HG03439 (cell line): ENCODE measurements at regions not wholly inside any gene's neighbourhood (a gene's known extent, or its start where the extent isn't known, plus 50 kb on each side); places are given as distances from the start of the nearest gene placed in this dataset.

Experiments
- ATAC-seq: cut with Tn5 transposase; IDR thresholded peaks from one replicate; pipeline ENCODE4 v1.9.1; 2021; ENCODE audit warnings: mild to moderate bottlenecking, moderate library complexity; ENCODE audit not compliant: unreplicated experiment

- ATAC-seq = no peak
Measured at GRCh38 chr10:43963379-43963778, 314.7 kb upstream of the ZNF32 start.

DNA sequence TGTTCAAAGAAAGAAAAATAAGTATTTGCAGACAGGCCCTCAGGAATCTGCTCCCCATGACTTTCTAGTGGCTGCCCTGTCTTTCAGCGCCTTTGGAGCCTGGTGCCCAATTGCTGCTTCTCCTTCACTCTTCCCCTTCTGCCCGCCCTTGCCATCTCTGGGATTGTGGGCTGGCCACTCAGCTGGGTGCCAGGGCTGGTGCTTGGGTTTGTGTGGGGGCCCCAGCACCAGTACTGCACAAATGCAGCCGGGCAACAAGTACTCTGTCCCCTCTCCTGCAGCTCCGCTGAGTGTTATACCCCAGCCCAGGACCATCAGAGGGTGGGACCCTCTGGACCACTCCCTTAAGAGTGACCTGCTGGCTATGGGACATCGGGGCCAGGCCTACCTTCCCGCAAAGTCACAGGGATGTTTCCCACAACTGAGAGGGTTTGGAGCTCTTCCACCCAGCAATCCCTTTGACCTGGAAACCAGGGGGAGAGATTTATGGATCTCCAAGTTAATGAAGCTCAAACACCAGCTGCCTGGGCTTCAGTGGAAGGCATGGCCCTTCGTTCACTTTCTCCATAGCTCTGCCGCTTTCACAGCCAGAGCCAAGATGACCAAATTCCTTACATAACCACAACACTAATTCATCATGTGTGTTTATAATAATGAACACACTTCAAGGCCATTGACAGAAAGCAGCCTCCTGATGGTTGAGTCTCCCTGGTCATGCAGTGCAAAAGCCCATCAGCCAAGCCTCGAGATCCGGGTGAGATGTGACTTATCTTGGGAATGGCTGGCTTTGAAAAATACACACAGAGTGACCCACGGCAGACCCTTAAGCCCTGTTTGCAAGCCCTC, 313.9 kb upstream of the ZNF32 start:
- no peak for ATAC-seq

GRCh38 chr10:43961523-43962345, 313.1 kb upstream of the ZNF32 start:
- no peak for ATAC-seq

- ATAC-seq = no peak
Measured at GRCh38 chr10:43960981-43961380, 312.3 kb upstream of the ZNF32 start.

DNA sequence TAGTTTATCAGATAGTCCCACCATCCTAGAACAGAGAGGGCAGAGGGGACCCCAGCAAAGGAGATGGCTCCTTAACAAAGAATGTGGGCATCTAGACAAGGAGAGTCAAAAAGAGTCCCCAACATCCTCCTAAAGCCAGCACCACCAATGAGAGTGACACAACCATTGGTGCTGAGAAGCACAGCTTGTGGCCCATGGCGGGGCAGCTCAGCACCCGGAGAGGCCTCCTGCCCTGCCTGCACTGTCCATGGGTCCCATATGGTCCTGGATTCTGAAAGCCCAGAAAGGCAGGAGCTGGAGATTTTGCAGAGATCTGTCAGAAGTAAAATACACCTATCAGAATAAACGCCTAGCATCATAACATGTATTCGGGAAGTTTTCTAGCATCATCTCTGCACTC, 311.8 kb upstream of the ZNF32 start:
- no peak for ATAC-seq

DNA sequence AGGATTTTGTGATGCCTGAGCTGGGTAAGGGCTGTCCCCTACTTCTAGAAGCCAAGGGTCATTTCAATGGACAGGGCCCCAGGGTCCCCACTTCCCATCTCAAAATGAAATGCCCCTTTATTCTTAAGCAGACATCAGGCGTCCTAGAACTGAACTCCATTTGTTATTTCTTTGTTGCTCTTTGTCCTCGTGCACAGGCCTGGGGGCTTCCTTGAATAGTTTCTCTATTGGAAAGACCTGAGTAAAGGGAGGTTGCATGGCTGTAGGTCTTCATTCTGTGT, 311.4 kb upstream of the ZNF32 start:
- no peak for ATAC-seq

- ATAC-seq = no peak
Measured at GRCh38 chr10:43959364-43960134, 310.9 kb upstream of the ZNF32 start.

- ATAC-seq = no peak
Measured at GRCh38 chr10:43958964-43959363, 310.3 kb upstream of the ZNF32 start.

DNA sequence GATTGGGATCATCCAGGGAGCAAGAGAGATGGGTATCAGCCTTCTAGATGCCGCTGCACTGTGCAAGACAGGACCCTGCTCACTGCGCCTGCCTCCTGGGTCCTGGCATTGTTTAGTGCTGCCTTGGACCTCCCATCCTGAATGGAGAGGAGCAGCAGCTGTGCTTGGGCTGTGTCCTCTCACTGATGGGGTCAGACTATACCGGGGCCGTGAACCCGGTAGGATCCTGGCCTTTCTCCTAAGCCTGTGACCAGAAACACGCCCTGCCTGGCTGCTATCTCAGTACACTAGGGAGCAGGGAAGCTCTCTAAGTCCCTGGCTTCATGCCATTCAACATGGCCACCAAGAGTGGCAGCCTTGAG, 309.4 kb upstream of the ZNF32 start:
- no peak for ATAC-seq

DNA sequence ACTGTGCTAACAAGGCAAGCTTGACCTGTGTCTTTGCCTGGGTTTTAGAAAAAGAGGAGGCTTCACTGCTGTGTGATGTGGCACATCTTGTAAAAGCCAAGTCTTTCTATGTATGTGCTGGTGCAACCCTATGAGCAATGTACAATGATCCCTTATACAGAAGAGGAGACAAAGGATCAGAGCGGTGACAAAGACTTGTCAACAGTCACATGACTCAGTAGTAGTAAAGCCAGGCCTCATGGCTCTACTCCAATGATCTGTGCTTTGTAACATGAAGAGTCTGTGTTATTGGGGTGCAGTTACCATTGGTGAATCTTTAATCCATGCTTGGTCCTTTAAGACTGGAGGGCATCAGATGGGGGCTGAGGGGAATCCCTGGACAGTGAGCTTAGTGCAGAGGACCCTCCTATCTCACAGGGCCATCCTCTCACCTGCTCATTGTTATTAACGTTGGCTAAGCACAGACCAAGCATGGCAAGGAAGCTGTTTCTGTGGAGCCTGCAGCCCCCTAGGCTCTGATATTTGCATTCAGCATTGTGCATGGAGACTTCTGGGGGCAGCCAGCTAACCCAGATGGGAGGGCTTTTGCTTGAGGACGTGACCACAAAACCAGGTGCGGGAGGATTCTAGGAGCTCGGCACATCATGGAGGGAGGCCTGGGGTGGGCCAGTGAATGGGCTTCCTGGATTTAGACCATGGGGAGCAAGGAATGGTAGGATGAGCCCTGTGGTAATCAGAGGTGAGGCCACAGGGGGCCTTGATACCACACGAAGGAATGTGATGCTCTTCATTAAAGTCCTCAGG, 308.8 kb upstream of the ZNF32 start:
- ATAC-seq = no peak

DNA sequence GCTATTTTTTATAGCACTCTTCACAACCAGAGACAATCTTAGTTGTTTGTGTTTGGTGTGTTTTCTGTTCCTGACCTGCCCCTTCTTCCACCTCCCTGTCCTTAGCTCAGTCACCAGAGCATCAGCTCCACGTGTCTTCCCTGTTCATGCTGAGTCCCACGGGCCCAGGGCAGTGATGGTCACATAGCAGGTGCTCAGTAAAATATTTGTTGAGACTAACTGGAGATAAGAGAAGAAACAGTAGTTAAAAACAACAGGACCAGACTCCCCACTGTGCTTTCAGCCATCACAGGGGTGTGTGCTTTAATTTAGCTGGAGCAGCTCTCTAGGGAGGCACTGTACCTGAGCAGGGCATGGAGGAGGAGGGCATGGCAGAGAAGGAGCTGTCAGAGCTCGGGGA, 307.3 kb upstream of the ZNF32 start:
- no peak for ATAC-seq

DNA sequence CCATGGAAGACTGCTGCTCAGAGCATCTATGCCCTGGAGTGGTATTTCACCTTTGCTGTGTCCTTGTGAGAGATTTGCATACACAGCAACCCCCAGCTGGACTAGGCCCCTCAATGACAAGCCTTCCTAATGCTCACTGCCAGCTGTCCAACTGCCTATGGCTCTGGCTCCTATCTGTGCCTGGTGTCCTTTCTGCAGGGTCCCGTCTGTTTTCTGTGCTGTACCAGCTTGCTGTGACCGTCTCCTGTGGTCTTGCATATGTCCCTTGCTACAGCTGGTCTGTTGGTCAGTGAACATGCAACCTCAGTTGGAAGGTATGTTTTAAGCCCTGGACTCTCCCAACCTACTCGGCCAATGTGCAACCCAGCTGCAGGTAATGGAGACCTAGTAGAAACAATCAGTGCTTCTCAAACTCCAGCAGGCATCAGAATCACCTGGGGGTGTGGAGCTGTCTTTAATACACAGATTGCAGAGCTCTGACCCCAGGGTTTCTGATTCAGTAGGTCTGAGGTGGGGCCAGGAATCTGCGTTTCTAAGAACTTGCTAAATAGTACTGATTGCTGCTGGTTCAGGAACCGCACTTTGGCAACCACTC, 306.4 kb upstream of the ZNF32 start:
- ATAC-seq = no peak

- no peak for ATAC-seq
Measured at GRCh38 chr10:43953672-43954071, 305.0 kb upstream of the ZNF32 start.

- ATAC-seq = no peak
Measured at GRCh38 chr10:43952760-43953159, 304.1 kb upstream of the ZNF32 start.

- ATAC-seq = no peak
Measured at GRCh38 chr10:43949351-43949750, 300.7 kb upstream of the ZNF32 start.

DNA sequence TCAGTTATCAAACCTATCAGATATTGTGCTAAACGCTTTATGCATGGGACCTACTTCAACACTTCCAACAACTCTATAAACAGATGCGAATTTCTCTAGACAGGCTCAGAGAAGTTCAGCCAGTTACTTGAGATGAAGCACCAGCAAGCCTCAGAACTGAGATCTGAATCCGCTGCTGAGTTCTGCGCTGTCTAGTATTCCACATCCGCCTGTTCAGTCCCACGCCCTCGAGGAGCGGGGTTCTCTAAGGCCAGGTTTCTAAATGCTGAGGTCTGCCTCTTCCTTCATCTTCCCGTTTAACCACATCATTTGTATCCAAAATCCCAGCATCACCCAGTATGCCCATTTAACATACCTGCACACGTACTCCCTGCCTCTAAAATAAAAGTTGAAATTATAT, 297.8 kb upstream of the ZNF32 start:
- no peak for ATAC-seq

GRCh38 chr10:43945908-43946307, 297.2 kb upstream of the ZNF32 start:
- no peak for ATAC-seq

GRCh38 chr10:43945094-43945730, 296.5 kb upstream of the ZNF32 start:
- no peak for ATAC-seq

- no peak for ATAC-seq
Measured at GRCh38 chr10:43944381-43945093, 295.9 kb upstream of the ZNF32 start.
